ENCODE measurements at regions not wholly inside any gene's neighbourhood (a gene's known extent, or its start where the extent isn't known, plus 50 kb on each side); places are given as distances from the start of the nearest gene placed in this dataset.

DNA sequence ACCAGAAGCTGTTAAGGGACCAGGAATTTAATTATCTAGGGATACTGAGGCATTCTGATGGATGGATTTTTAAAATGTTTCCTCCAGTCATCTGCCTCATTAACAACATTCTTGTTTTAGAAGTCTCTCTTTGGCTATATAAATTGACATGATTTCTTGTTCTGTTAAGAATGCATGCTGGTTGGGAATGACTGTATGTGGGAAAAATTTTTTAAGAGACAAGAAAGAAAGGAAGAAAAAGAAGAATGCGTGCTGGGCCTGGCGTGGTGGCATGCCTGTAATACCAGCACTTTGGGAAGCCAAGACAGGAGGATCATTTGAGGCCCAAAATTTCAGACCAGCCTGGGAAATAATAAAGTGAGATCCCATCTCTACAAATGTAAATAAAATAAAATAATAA, 203.6 kb downstream of the GJA1 start:
- POLR2A ChIA-PET = no interaction called here
- TF ChIP-seq CTCF (IDR thresholded peaks at IDR 0.05; ENCODE audit: control extremely low read depth, extremely low read depth, low read depth, missing control alignments) = no peak
- CTCF ChIA-PET = no interaction called here
- no peak for DNase-seq (ENCODE audit: extremely low spot score)

DNA sequence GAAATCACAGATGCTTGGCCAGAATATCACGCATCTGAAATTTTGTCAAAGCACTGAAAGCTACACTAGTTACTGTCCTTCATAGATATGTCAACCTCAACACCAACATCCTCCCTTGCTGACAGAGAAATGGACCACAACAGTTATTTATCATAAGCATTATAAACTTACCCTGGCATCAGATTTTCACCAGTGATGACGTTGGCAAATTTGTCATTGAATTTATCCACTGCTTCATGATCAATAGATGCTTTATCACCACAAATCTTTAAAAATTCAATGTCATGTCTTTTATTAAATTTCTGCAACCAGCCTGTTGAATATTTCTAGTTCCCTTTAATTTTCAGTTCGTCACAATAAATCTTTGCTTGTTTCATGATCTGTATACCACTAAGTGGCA, 205.7 kb downstream of the GJA1 start:
- CTCF ChIA-PET = no interaction called here
- no peak for TF ChIP-seq CTCF (IDR thresholded peaks at IDR 0.05; ENCODE audit: control extremely low read depth, extremely low read depth, low read depth, missing control alignments)
- POLR2A ChIA-PET = no interaction called here
- DNase-seq (ENCODE audit: extremely low spot score) = no peak

- DNase-seq (ENCODE audit: extremely low spot score) = no peak
- CTCF ChIA-PET = no interaction called here
- POLR2A ChIA-PET = no interaction called here
- TF ChIP-seq CTCF (IDR thresholded peaks at IDR 0.05; ENCODE audit: control extremely low read depth, extremely low read depth, low read depth, missing control alignments) = no peak
These were observed 209.8 kb downstream of the GJA1 start for GRCh38 chr6:121645100-121645745.

DNA sequence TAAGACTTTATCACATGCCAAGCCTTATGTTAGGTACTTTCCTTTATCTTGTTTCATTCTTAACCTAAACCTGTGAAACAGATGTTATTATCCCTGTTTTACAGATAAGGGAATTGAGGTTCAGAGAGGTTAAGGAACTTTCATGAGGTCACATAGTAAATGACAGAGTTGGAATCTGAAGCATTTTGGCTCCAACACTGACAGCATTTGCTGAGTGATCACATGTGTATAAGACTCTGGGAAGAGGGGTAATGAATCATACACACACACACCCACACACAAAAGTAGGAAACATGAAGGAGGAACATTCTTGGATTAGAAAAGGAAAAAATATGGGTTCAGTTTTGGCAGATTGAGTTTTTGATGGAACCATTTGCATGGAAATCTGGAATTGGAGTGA, 212.5 kb downstream of the GJA1 start:
- DNase-seq (ENCODE audit: extremely low spot score) = no peak
- ChIA-PET POLR2A (no interaction called here), CTCF (no interaction called here)
- no peak for TF ChIP-seq CTCF (IDR thresholded peaks at IDR 0.05; ENCODE audit: control extremely low read depth, extremely low read depth, low read depth, missing control alignments)

- no peak for TF ChIP-seq CTCF (IDR thresholded peaks at IDR 0.05; ENCODE audit: control extremely low read depth, extremely low read depth, low read depth, missing control alignments)
- no peak for DNase-seq (ENCODE audit: extremely low spot score)
- POLR2A ChIA-PET = no interaction called here
- CTCF ChIA-PET = interaction anchor here (1.6 kb wide), 1 partner anchor 8 kb away, joined by 3 read pairs; no protein-coding TSS in a partner anchor
These were observed 214.5 kb downstream of the GJA1 start for GRCh38 chr6:121649951-121650350.

DNA sequence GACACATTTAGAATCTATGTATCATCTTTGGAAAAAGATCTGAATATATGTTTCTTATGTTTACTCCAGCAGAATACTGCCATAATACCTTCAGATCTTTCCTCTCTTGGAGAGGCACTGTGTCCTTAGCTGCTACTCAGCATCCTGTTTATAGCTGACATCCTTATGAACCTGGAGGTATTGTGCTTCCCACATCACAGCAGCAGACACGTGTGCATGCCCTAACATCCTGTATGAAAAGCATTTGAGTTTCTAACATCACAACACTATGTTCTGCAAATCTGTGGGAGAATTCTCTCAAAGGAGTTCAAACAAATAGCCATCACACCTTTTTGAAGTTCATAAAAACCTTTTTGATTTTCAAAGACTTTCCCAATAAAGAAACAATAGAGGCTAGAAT, 216.0 kb downstream of the GJA1 start:
- TF ChIP-seq CTCF (IDR thresholded peaks at IDR 0.05; ENCODE audit: control extremely low read depth, extremely low read depth, low read depth, missing control alignments) = no peak
- ChIA-PET POLR2A (no interaction called here), CTCF (no interaction called here)
- no peak for DNase-seq (ENCODE audit: extremely low spot score)

- DNase-seq (ENCODE audit: extremely low spot score) = no peak
- ChIA-PET CTCF (interaction anchor here (1.3 kb wide), 1 partner anchor 197 kb away, joined by 3 read pairs; no protein-coding TSS in a partner anchor), POLR2A (no interaction called here)
- no peak for TF ChIP-seq CTCF (IDR thresholded peaks at IDR 0.05; ENCODE audit: control extremely low read depth, extremely low read depth, low read depth, missing control alignments)
These were observed 216.8 kb downstream of the GJA1 start for GRCh38 chr6:121652223-121652622.
